ACC112 (cell line): ENCODE measurements at regions not wholly inside any gene's neighbourhood (a gene's known extent, or its start where the extent isn't known, plus 50 kb on each side); places are given as distances from the start of the nearest gene placed in this dataset.

Experiments
- H2AFZ ChIP-seq: fragments of 200-600 bp; sonication (generic); one replicate; pipeline ENCODE4 v1.6.0; 2017; ENCODE audit warnings: antibody characterized with exemption, low read length; ENCODE audit not compliant: unreplicated experiment
- H3K27ac ChIP-seq: fragments of 200-600 bp; sonication (generic); 2 replicates; pipeline ENCODE4 v1.5.1; 2014; ENCODE audit warnings: low read depth, mild to moderate bottlenecking, antibody characterized with exemption, low read length, moderate library complexity
- H3K27me3 ChIP-seq: fragments of 200-600 bp; sonication (generic); 2 replicates; pipeline ENCODE4 v1.6.1; 2014; ENCODE audit warnings: mild to moderate bottlenecking, antibody characterized with exemption, low read length, moderate library complexity, mixed read lengths; ENCODE audit not compliant: insufficient read depth
- H3K36me3 ChIP-seq: fragments of 200-600 bp; sonication (generic); 2 replicates; pipeline ENCODE4 v1.6.1; 2016; ENCODE audit warnings: mild to moderate bottlenecking, antibody characterized with exemption, low read length, moderate library complexity, mixed read lengths; ENCODE audit not compliant: insufficient read depth
- H3K4me1 ChIP-seq: fragments of 200-600 bp; sonication (generic); one replicate; pipeline ENCODE4 v1.6.1; 2016; ENCODE audit warnings: low read length, mixed read lengths; ENCODE audit not compliant: insufficient read depth, unreplicated experiment, control insufficient read depth
- H3K4me3 ChIP-seq: fragments of 200-600 bp; sonication (generic); 2 replicates; pipeline ENCODE4 v1.5.1; 2014; ENCODE audit warnings: mild to moderate bottlenecking, low read depth, low read length
- H3K79me2 ChIP-seq: fragments of 200-600 bp; sonication (generic); one replicate; pipeline ENCODE4 v1.6.0; 2016; ENCODE audit warnings: low read length; ENCODE audit not compliant: control insufficient read depth, unreplicated experiment, insufficient read depth

- H3K36me3 ChIP-seq, result no peaks in the 10 kb centered on the region
- H3K4me1 ChIP-seq, result peaks cover 4% of the 10 kb centered on the region
- no peaks in the 10 kb centered on the region for H3K79me2 ChIP-seq
- no peaks in the 10 kb centered on the region for H3K27me3 ChIP-seq
- no peak overlapping the region for H2AFZ ChIP-seq
- no peak overlapping the region for H3K27ac ChIP-seq
- H3K4me3 ChIP-seq, result no peak overlapping the region
Observed at GRCh38 chr1:196091397-196092135, 516.7 kb downstream of the KCNT2 start.

GRCh38 chr1:196090226-196090625 lies 518.0 kb downstream of the KCNT2 start:
- Histone ChIP-seq H3K27ac (no peak overlapping the region), H3K4me1 (no peaks in the 10 kb centered on the region), H3K36me3 (no peaks in the 10 kb centered on the region), H3K79me2 (no peaks in the 10 kb centered on the region), H3K4me3 (no peak overlapping the region), H2AFZ (no peak overlapping the region), H3K27me3 (no peaks in the 10 kb centered on the region)

GRCh38 chr1:196088541-196088940 lies 519.7 kb downstream of the KCNT2 start:
- Histone ChIP-seq H2AFZ (peak overlapping the region; percentile 50), H3K4me1 (no peaks in the 10 kb centered on the region), H3K36me3 (no peaks in the 10 kb centered on the region), H3K27me3 (no peaks in the 10 kb centered on the region), H3K79me2 (no peaks in the 10 kb centered on the region), H3K4me3 (peak overlapping the region; percentile 14; the same call in 1 of the 2 replicates), H3K27ac (no peak overlapping the region)

- Histone ChIP-seq H2AFZ (peak overlapping the region; percentile 51), H3K27ac (no peak overlapping the region; the same call in 1 of the 2 replicates), H3K4me3 (no peak overlapping the region), H3K27me3 (no peaks in the 10 kb centered on the region), H3K36me3 (no peaks in the 10 kb centered on the region), H3K4me1 (peaks cover 15% of the 10 kb centered on the region), H3K79me2 (no peaks in the 10 kb centered on the region)
Observed at GRCh38 chr1:196078691-196079090, 529.5 kb downstream of the KCNT2 start.

- H3K36me3 ChIP-seq, result no peaks in the 10 kb centered on the region
- peaks cover 21% of the 10 kb centered on the region for H3K4me1 ChIP-seq
- H2AFZ ChIP-seq, result no peak overlapping the region
- no peak overlapping the region for H3K27ac ChIP-seq
- no peaks in the 10 kb centered on the region for H3K27me3 ChIP-seq
- no peaks in the 10 kb centered on the region for H3K79me2 ChIP-seq
- no peak overlapping the region for H3K4me3 ChIP-seq
Observed at GRCh38 chr1:196075621-196076020, 532.6 kb downstream of the KCNT2 start.

- H3K79me2 ChIP-seq, result no peaks in the 10 kb centered on the region
- H3K4me1 ChIP-seq, result peaks cover 21% of the 10 kb centered on the region
- no peak overlapping the region for H3K4me3 ChIP-seq
- H3K27ac ChIP-seq, result no peak overlapping the region
- no peaks in the 10 kb centered on the region for H3K27me3 ChIP-seq
- no peaks in the 10 kb centered on the region for H3K36me3 ChIP-seq
- H2AFZ ChIP-seq, result no peak overlapping the region
Observed at GRCh38 chr1:196074182-196074581, 534.1 kb downstream of the KCNT2 start.

- peak overlapping the region; percentile 47 for H2AFZ ChIP-seq
- no peaks in the 10 kb centered on the region for H3K27me3 ChIP-seq
Observed at GRCh38 chr1:196071447-196071846, 536.8 kb downstream of the KCNT2 start.

GRCh38 chr1:196070940-196071339 lies 537.3 kb downstream of the KCNT2 start:
- H3K4me3 ChIP-seq, result no peak overlapping the region
- no peaks in the 10 kb centered on the region for H3K27me3 ChIP-seq
- peaks cover 6% of the 10 kb centered on the region for H3K4me1 ChIP-seq
- H3K79me2 ChIP-seq, result no peaks in the 10 kb centered on the region
- H3K27ac ChIP-seq, result no peak overlapping the region
- no peaks in the 10 kb centered on the region for H3K36me3 ChIP-seq
- peak overlapping the region; percentile 47 for H2AFZ ChIP-seq

More at GRCh38 chr1:196071447-196071846, 536.8 kb downstream of the KCNT2 start:
- H3K79me2 ChIP-seq, result no peaks in the 10 kb centered on the region
- H3K4me1 ChIP-seq, result peaks cover 6% of the 10 kb centered on the region
- no peak overlapping the region for H3K4me3 ChIP-seq
- no peaks in the 10 kb centered on the region for H3K36me3 ChIP-seq
- H3K27ac ChIP-seq, result no peak overlapping the region

GRCh38 chr1:196063952-196064351 lies 544.3 kb downstream of the KCNT2 start:
- H3K4me3 ChIP-seq, result no peak overlapping the region
- H3K36me3 ChIP-seq, result no peaks in the 10 kb centered on the region
- no peak overlapping the region for H3K27ac ChIP-seq
- H2AFZ ChIP-seq, result no peak overlapping the region
- H3K79me2 ChIP-seq, result no peaks in the 10 kb centered on the region
- peaks cover 15% of the 10 kb centered on the region for H3K4me1 ChIP-seq
- no peaks in the 10 kb centered on the region for H3K27me3 ChIP-seq

- Histone ChIP-seq H3K79me2 (no peaks in the 10 kb centered on the region), H3K36me3 (no peaks in the 10 kb centered on the region), H3K4me1 (peaks cover 15% of the 10 kb centered on the region), H3K4me3 (peak overlapping the region; percentile 53), H3K27me3 (no peaks in the 10 kb centered on the region), H3K27ac (no peak overlapping the region; the same call in 1 of the 2 replicates), H2AFZ (peak overlapping the region; percentile 43)
Observed at GRCh38 chr1:196063294-196063693, 544.9 kb downstream of the KCNT2 start.

- no peak overlapping the region for H3K4me3 ChIP-seq
- H3K79me2 ChIP-seq, result no peaks in the 10 kb centered on the region
- no peak overlapping the region for H2AFZ ChIP-seq
- H3K27ac ChIP-seq, result no peak overlapping the region
- no peaks in the 10 kb centered on the region for H3K27me3 ChIP-seq
- H3K4me1 ChIP-seq, result peaks cover 15% of the 10 kb centered on the region
- no peaks in the 10 kb centered on the region for H3K36me3 ChIP-seq
Observed at GRCh38 chr1:196060539-196060938, 547.7 kb downstream of the KCNT2 start.
